Activated T-helper 17 cell treated with anti-CD3 and anti-CD28 coated beads, Interleukin-2, amount 50 U/mL, for 72 hours (primary cell): ENCODE measurements at regions not wholly inside any gene's neighbourhood (a gene's known extent, or its start where the extent isn't known, plus 50 kb on each side); places are given as distances from the start of the nearest gene placed in this dataset.

Source experiments
- ATAC-seq: fragments of 150-1000 bp; cut with Tn5 transposase; replicated peaks from 2 replicates; pipeline ENCODE4 v1.10.0; 2021; ENCODE audit warnings: mild to moderate bottlenecking, moderate library complexity
- H3K27ac Mint-ChIP-seq: one replicate; pipeline ENCODE4 v1.8.0; 2022; ENCODE audit warnings: mixed read lengths
- H3K27me3 Mint-ChIP-seq: one replicate; pipeline ENCODE4 v1.8.0; 2022; ENCODE audit warnings: mixed read lengths
- H3K36me3 Mint-ChIP-seq: one replicate; pipeline ENCODE4 v1.8.0; 2022; ENCODE audit warnings: low read depth, mild to moderate bottlenecking, mixed read lengths
- H3K4me1 Mint-ChIP-seq: one replicate; pipeline ENCODE4 v1.8.0; 2022; ENCODE audit warnings: mixed read lengths
- H3K4me3 Mint-ChIP-seq: one replicate; pipeline ENCODE4 v1.8.0; 2022; ENCODE audit warnings: mild to moderate bottlenecking, mixed read lengths
- H3K9me3 Mint-ChIP-seq: one replicate; pipeline ENCODE4 v1.8.0; 2022; ENCODE audit warnings: mixed read lengths

- Mint-ChIP-seq H3K4me3 (no peak overlapping the region), H3K9me3 (peaks cover 7% of the 10 kb centered on the region), H3K27me3 (peaks cover under 1% of the 10 kb centered on the region), H3K4me1 (no peaks in the 10 kb centered on the region), H3K36me3 (no peaks in the 10 kb centered on the region), H3K27ac (no peak overlapping the region)
- no peak for ATAC-seq
Measured at GRCh38 chr3:182464513-182465145, 328.7 kb upstream of the ATP11B start.

GRCh38 chr3:182465301-182466185 lies 327.8 kb upstream of the ATP11B start:
- Mint-ChIP-seq H3K27me3 (peaks cover 3% of the 10 kb centered on the region), H3K4me1 (no peaks in the 10 kb centered on the region), H3K27ac (no peak overlapping the region), H3K4me3 (no peak overlapping the region), H3K36me3 (no peaks in the 10 kb centered on the region), H3K9me3 (peaks cover 7% of the 10 kb centered on the region)
- no peak for ATAC-seq

- H3K9me3 Mint-ChIP-seq = peaks cover 7% of the 10 kb centered on the region
Measured at GRCh38 chr3:182469086-182469485, 324.2 kb upstream of the ATP11B start.

GRCh38 chr3:182470187-182470586 lies 323.1 kb upstream of the ATP11B start:
- no peak overlapping the region for H3K27ac Mint-ChIP-seq
- peaks cover 7% of the 10 kb centered on the region for H3K9me3 Mint-ChIP-seq
- H3K27me3 Mint-ChIP-seq = peaks cover 10% of the 10 kb centered on the region
- ATAC-seq = no peak
- H3K36me3 Mint-ChIP-seq = no peaks in the 10 kb centered on the region
- H3K4me1 Mint-ChIP-seq = no peaks in the 10 kb centered on the region
- no peak overlapping the region for H3K4me3 Mint-ChIP-seq

More at GRCh38 chr3:182469086-182469485, 324.2 kb upstream of the ATP11B start:
- H3K4me3 Mint-ChIP-seq = no peak overlapping the region
- no peak overlapping the region for H3K27ac Mint-ChIP-seq
- ATAC-seq = no peak
- peaks cover 10% of the 10 kb centered on the region for H3K27me3 Mint-ChIP-seq
- H3K4me1 Mint-ChIP-seq = no peaks in the 10 kb centered on the region
- H3K36me3 Mint-ChIP-seq = no peaks in the 10 kb centered on the region

GRCh38 chr3:182473191-182473710 lies 320.1 kb upstream of the ATP11B start:
- H3K9me3 Mint-ChIP-seq = peaks cover 4% of the 10 kb centered on the region
- H3K4me3 Mint-ChIP-seq = no peak overlapping the region
- H3K27ac Mint-ChIP-seq = no peak overlapping the region
- H3K4me1 Mint-ChIP-seq = no peaks in the 10 kb centered on the region
- peaks cover 10% of the 10 kb centered on the region for H3K27me3 Mint-ChIP-seq
- ATAC-seq = no peak
- H3K36me3 Mint-ChIP-seq = no peaks in the 10 kb centered on the region

GRCh38 chr3:182478369-182478768 lies 314.9 kb upstream of the ATP11B start:
- Mint-ChIP-seq H3K9me3 (no peaks in the 10 kb centered on the region), H3K27ac (no peak overlapping the region), H3K4me1 (no peaks in the 10 kb centered on the region), H3K4me3 (no peak overlapping the region), H3K27me3 (no peaks in the 10 kb centered on the region), H3K36me3 (no peaks in the 10 kb centered on the region)
- no peak for ATAC-seq

GRCh38 chr3:182479419-182480336 lies 313.6 kb upstream of the ATP11B start:
- H3K27ac Mint-ChIP-seq = no peak overlapping the region
- no peak overlapping the region for H3K4me3 Mint-ChIP-seq
- no peaks in the 10 kb centered on the region for H3K36me3 Mint-ChIP-seq
- no peak for ATAC-seq
- peaks cover 4% of the 10 kb centered on the region for H3K27me3 Mint-ChIP-seq
- no peaks in the 10 kb centered on the region for H3K9me3 Mint-ChIP-seq
- no peaks in the 10 kb centered on the region for H3K4me1 Mint-ChIP-seq

- Mint-ChIP-seq H3K4me3 (no peak overlapping the region), H3K4me1 (no peaks in the 10 kb centered on the region), H3K36me3 (no peaks in the 10 kb centered on the region), H3K9me3 (no peaks in the 10 kb centered on the region), H3K27me3 (peaks cover 4% of the 10 kb centered on the region), H3K27ac (no peak overlapping the region)
- ATAC-seq = no peak
Measured at GRCh38 chr3:182482705-182483104, 310.6 kb upstream of the ATP11B start.

GRCh38 chr3:182484682-182485081 lies 308.6 kb upstream of the ATP11B start:
- Mint-ChIP-seq H3K27me3 (peaks cover 4% of the 10 kb centered on the region), H3K36me3 (no peaks in the 10 kb centered on the region), H3K9me3 (no peaks in the 10 kb centered on the region), H3K27ac (no peak overlapping the region), H3K4me3 (no peak overlapping the region), H3K4me1 (no peaks in the 10 kb centered on the region)
- ATAC-seq = no peak

GRCh38 chr3:182485301-182485700 lies 308.0 kb upstream of the ATP11B start:
- H3K4me3 Mint-ChIP-seq = no peak overlapping the region
- no peaks in the 10 kb centered on the region for H3K36me3 Mint-ChIP-seq
- ATAC-seq = no peak
- H3K27ac Mint-ChIP-seq = no peak overlapping the region
- H3K4me1 Mint-ChIP-seq = no peaks in the 10 kb centered on the region
- H3K9me3 Mint-ChIP-seq = no peaks in the 10 kb centered on the region
- H3K27me3 Mint-ChIP-seq = peaks cover 4% of the 10 kb centered on the region

GRCh38 chr3:182486463-182486862 lies 306.8 kb upstream of the ATP11B start:
- Mint-ChIP-seq H3K4me1 (no peaks in the 10 kb centered on the region), H3K9me3 (no peaks in the 10 kb centered on the region), H3K27me3 (peaks cover 4% of the 10 kb centered on the region), H3K36me3 (no peaks in the 10 kb centered on the region), H3K4me3 (no peak overlapping the region), H3K27ac (no peak overlapping the region)
- no peak for ATAC-seq

GRCh38 chr3:182487143-182487542 lies 306.2 kb upstream of the ATP11B start:
- no peak for ATAC-seq
- Mint-ChIP-seq H3K27me3 (peaks cover 4% of the 10 kb centered on the region), H3K27ac (no peak overlapping the region), H3K36me3 (no peaks in the 10 kb centered on the region), H3K4me3 (no peak overlapping the region), H3K9me3 (no peaks in the 10 kb centered on the region), H3K4me1 (no peaks in the 10 kb centered on the region)

GRCh38 chr3:182487611-182488010 lies 305.7 kb upstream of the ATP11B start:
- Mint-ChIP-seq H3K9me3 (no peaks in the 10 kb centered on the region), H3K27ac (no peak overlapping the region), H3K27me3 (peaks cover 4% of the 10 kb centered on the region), H3K4me3 (no peak overlapping the region), H3K36me3 (no peaks in the 10 kb centered on the region), H3K4me1 (no peaks in the 10 kb centered on the region)
- ATAC-seq = no peak
